Aorta (tissue), 5 donors: ENCODE measurements at regions not wholly inside any gene's neighbourhood (a gene's known extent, or its start where the extent isn't known, plus 50 kb on each side); places are given as distances from the start of the nearest gene placed in this dataset.

Source experiments
- ATAC-seq: fragments of 200-7000 bp; cut with Tn5 transposase; one replicate; pipeline ENCODE4 v1.9.1; 2022; ENCODE audit warnings: moderate library complexity; ENCODE audit not compliant: low FRiP score
- DNase-seq, 2 donors: peaks; one replicate each; pipeline ENCODE4 v3.0.0-alpha.2; 2020
- H3K27ac ChIP-seq, 2 donors: one replicate each; pipeline ENCODE4 v1.5.1; 2013; ENCODE audit warnings: low read length in 2 of 2, mild to moderate bottlenecking in 2 of 2, moderate library complexity in 2 of 2, control low read depth in 1 of 2, inconsistent platforms in 1 of 2, low read depth in 1 of 2
- H3K27me3 ChIP-seq, 2 donors: one replicate each; pipeline ENCODE4 v1.6.1; 2013; ENCODE audit warnings: control low read depth in 1 of 2, low read length in 1 of 2, mild to moderate bottlenecking in 1 of 2, moderate library complexity in 1 of 2; ENCODE audit not compliant: insufficient read depth in 2 of 2, control insufficient read depth in 1 of 2
- H3K36me3 ChIP-seq, 2 donors: one replicate each; pipeline ENCODE4 v1.6.1; 2013; ENCODE audit warnings: control low read depth in 1 of 2, low read length in 1 of 2, mild to moderate bottlenecking in 1 of 2; ENCODE audit not compliant: insufficient read depth in 2 of 2, control insufficient read depth in 1 of 2
- H3K4me1 ChIP-seq, 2 donors: one replicate each; pipeline ENCODE4 v1.6.1; 2013; ENCODE audit warnings: low read length in 2 of 2, control low read depth in 1 of 2, mild to moderate bottlenecking in 1 of 2, moderate library complexity in 1 of 2; ENCODE audit not compliant: insufficient read depth in 2 of 2, control insufficient read depth in 1 of 2
- H3K4me3 ChIP-seq, 2 donors: one replicate each; pipeline ENCODE4 v1.5.1; 2013; ENCODE audit warnings: low read length in 2 of 2, control low read depth in 1 of 2, mild to moderate bottlenecking in 1 of 2
- H3K9me3 ChIP-seq: one replicate; pipeline ENCODE4 v1.6.1; 2013; ENCODE audit warnings: mild to moderate bottlenecking, low read length; ENCODE audit not compliant: control insufficient read depth
- WGBS, 2 donors: extraction: QIAGEN DNeasy Blood & Tissue Kit; methylation state at CpG; one replicate each; pipeline ENCODE4 v1.1.7; 2013; 5-methylcytosine and 5-hydroxymethylcytosine counted together
- intact Hi-C, 2 donors: fragments of 100-400 bp; cut with DNase I; formaldehyde crosslinking; loops; one replicate each; pipeline versions ENCODE4 v1.14.2 to v1.15.0; 2022
- donor health status: healthy with polysubstance abuse.
- donor health status: Bipolar disorder and iron deficiency.
- donor health status: DM: no; HTN: no; CAD: no.
- donor health status: DM: no; HTN: no; CAD: no.
- donor health status: DM: yes; HTN: yes; CAD: no.

DNA sequence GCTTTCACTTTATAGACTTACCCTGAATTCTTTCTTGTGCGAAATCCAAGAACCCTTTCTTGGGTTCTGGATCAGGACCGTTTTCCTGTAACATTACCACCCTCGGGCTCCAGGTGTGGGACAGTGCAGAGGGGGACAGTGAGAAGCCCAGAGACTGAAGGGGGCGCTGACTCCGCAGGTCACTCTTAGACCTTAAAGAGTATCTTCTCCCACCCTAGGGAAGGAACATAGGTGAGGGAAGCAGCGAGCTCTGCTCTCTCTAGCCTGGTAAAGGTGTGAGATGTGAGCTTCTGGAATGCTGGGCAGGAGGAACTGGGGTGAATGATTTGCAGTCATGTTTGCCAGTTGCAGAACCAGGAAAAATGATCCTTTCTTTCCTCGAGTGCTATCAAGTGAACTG, 80.8 kb upstream of the ZNF507 start:
- Histone ChIP-seq H3K36me3 (no peaks in the 10 kb centered on the region), H3K27me3 (no peaks in the 10 kb centered on the region), H3K4me1 (no peaks in the 10 kb centered on the region), H3K4me3 (no peak overlapping the region), H3K27ac (no peak overlapping the region), H3K9me3 (no peaks in the 10 kb centered on the region)
- WGBS, 2 donors = 80 to 84% methylated on average over 7 of the region's 7 CpGs
- DNase-seq (no peak), ATAC-seq (no peak)
- intact Hi-C loops = no loop called here

DNA sequence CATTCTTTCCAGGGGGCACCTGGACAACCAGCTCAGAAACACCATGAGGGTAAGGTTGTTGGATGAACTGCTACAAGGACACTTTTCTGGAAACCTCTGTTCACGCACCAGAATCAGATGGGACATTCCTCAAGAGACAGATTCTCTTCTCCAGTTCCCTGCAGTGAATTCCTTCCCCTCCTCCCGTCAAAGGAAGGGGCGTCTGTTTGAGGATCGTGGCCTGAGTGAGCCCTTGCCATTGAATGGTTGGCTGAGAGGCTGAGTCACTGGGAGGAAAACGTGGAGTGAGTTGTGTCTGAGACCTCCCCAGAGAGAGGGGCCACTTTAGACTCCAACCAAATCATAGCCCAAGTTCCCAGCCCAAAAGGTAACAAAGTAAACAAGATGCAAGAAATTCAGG, 79.4 kb upstream of the ZNF507 start:
- no peaks in the 10 kb centered on the region for H3K4me1 ChIP-seq
- H3K36me3 ChIP-seq = no peaks in the 10 kb centered on the region
- no peak for ATAC-seq
- peaks cover 5% of the 10 kb centered on the region for H3K9me3 ChIP-seq
- no peak for DNase-seq
- H3K4me3 ChIP-seq = no peak overlapping the region
- H3K27ac ChIP-seq = no peak overlapping the region
- WGBS, 2 donors = 18% methylated on average over 5 of the region's 5 CpGs
- intact Hi-C loops = no loop called here
- peaks cover 0 to 3% of the 10 kb centered on the region in 2 donors for H3K27me3 ChIP-seq

DNA sequence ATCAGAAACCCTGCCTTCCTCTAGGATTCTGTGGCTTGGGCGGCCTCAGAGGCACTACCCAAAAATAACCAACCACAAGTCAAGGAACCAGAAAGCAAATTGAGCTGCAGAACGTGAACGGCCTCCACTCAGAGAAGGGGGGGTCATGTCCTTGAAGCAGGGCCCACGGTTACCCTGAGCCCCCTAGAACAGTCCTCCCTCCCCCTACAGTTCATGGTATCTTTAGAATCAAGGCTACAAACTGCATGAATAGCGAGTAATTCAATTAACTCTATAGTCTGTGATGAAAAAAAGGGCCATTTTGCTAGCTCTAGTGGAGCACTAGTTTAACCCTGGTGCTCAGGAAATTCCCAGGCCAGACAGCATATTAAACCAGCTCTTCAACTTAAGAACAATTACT, 79.0 kb upstream of the ZNF507 start:
- 23 to 27% methylated on average over 5 of the region's 5 CpGs for WGBS, 2 donors
- DNase-seq = no peak
- Histone ChIP-seq H3K4me3 (no peak overlapping the region), H3K9me3 (peaks cover 5% of the 10 kb centered on the region), H3K36me3 (no peaks in the 10 kb centered on the region), H3K4me1 (no peaks in the 10 kb centered on the region), H3K27ac (no peak overlapping the region), H3K27me3 (peaks cover 0 to 3% of the 10 kb centered on the region in 2 donors)
- intact Hi-C loops = no loop called here
- ATAC-seq = no peak

DNA sequence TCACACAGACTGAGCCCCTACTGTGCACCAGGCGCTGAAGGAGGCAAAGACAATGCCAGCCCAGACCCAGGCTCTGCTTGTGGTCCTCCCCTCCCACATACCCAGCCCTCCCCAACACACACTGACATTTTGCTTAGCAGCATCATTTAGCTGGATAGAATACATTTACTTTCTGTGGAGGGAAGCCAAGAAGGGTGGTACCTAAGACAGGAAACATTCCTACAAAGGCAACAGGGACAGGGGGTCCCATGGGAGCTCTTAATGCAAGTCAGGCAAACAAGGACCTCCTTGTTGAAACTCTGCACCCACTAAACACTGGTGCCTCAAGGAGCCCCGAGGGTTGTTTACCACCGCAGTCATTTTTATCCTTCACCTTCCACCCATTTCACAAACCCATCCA, 77.0 kb upstream of the ZNF507 start:
- Histone ChIP-seq H3K4me3 (no peak overlapping the region), H3K4me1 (no peaks in the 10 kb centered on the region), H3K27ac (no peak overlapping the region), H3K9me3 (peaks cover 5% of the 10 kb centered on the region), H3K36me3 (no peaks in the 10 kb centered on the region), H3K27me3 (peaks cover 0 to 3% of the 10 kb centered on the region in 2 donors)
- intact Hi-C loops = no loop called here
- 75% methylated on average over 3 of the region's 3 CpGs for WGBS, 2 donors
- DNase-seq (no peak), ATAC-seq (no peak)

DNA sequence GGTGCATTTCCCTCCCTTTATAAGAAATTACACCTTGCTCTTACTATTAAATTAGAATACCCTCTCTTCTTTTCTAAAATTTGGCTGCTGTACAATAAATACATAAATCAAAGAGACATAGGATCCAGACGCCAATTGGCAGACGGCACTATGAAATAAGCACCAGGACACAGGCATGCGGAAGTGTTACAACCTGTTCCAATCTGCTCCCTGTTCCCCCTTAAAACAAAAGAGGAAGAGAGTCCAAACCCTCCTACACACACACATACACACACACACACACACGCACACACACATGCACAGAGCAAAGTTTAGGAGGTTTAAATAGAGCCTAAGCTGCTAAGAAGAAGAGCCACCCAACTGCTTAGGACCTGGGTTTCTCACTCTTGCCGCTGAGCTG, 75.6 kb upstream of the ZNF507 start:
- Histone ChIP-seq H3K4me3 (no peak overlapping the region), H3K27ac (no peak overlapping the region), H3K9me3 (peaks cover 8% of the 10 kb centered on the region), H3K27me3 (peaks cover 0 to 3% of the 10 kb centered on the region in 2 donors), H3K36me3 (no peaks in the 10 kb centered on the region), H3K4me1 (no peaks in the 10 kb centered on the region)
- WGBS, 2 donors = 60 to 63% methylated on average over 5 of the region's 5 CpGs
- ATAC-seq (no peak), DNase-seq (no peak)
- intact Hi-C loops = no loop called here

DNA sequence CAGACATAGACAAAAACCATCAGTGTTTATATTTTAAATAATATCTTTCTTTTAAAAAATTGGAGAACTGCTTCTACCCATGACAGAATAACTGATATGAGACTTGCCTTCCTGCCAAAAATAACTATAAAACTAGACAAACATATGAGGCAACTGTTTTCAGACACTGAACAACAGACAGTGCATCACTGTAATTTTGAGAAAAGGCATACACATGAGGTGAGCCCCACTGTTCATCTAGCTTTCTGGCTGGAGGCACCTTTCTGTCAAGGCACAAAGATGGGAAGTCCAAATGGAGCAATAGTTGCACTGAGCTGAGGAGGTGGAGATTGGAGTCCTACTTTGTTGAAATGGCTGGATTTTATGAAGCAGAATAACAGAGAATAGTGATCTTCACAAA, 71.9 kb upstream of the ZNF507 start:
- no peaks in the 10 kb centered on the region for H3K36me3 ChIP-seq
- no peak overlapping the region for H3K27ac ChIP-seq
- intact Hi-C loops = no loop called here
- peaks cover 0 to 3% of the 10 kb centered on the region in 2 donors for H3K27me3 ChIP-seq
- ATAC-seq (no peak), DNase-seq (no peak)
- H3K9me3 ChIP-seq = peaks cover 8% of the 10 kb centered on the region
- no peaks in the 10 kb centered on the region for H3K4me1 ChIP-seq
- no peak overlapping the region for H3K4me3 ChIP-seq

DNA sequence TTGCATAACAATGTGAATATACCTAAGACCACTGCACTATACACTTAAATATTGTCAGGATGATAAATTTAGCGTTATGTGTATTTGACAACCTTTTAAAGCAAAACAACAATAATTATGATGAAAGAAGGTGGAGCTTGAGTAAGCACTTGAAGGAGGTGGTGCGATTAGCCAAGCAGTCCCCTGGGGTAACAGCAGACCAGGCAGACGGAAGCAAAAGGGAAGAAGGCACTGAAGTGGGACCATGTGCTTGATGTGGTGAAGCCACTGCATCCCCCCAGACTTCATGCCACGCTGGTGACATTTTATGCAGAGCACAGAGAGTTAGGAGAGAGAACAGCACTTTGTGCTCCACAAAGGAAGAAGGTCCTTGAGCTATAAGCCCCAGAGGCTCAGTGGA, 58.3 kb upstream of the ZNF507 start:
- no peak for ATAC-seq

DNA sequence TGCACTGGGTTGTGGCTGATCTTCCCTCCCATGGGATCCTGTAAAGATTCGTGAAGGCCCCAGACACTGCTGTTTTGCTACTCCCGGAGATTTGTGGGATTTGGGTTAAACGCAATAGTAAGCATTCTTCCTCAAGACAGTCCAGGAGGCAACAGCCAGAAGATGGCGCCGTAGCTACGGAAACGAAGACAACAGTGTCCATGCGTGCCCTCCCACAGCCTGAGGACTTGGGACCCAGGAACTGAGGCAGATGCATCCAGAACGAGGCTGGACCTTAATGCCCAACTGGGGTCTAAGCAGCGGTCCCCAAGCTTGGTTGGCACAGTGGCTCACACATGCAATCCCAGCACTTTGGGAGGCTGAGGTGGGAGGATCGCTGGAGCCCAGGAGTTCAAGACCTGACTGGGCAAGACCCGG, 57.6 kb upstream of the ZNF507 start:
- Histone ChIP-seq H3K4me1 (no peaks in the 10 kb centered on the region), H3K27ac (no peak overlapping the region), H3K36me3 (no peaks in the 10 kb centered on the region), H3K27me3 (no peaks in the 10 kb centered on the region), H3K9me3 (no peaks in the 10 kb centered on the region), H3K4me3 (no peak overlapping the region)
- 21% methylated on average over 12 of the region's 12 CpGs for WGBS, 2 donors
- peak; percentile 64 for ATAC-seq
- DNase-seq = peak; percentile 77 to 84
- intact Hi-C loops = no loop called here

More for the DNA sequence above, 58.3 kb upstream of the ZNF507 start:
- no peaks in the 10 kb centered on the region for H3K4me1 ChIP-seq
- 45 to 51% methylated on average over 4 of the region's 4 CpGs for WGBS, 2 donors
- no peaks in the 10 kb centered on the region for H3K27me3 ChIP-seq
- intact Hi-C loops = no loop called here
- no peaks in the 10 kb centered on the region for H3K36me3 ChIP-seq
- H3K27ac ChIP-seq = no peak overlapping the region
- no peak for DNase-seq
- no peaks in the 10 kb centered on the region for H3K9me3 ChIP-seq
- H3K4me3 ChIP-seq = no peak overlapping the region

DNA sequence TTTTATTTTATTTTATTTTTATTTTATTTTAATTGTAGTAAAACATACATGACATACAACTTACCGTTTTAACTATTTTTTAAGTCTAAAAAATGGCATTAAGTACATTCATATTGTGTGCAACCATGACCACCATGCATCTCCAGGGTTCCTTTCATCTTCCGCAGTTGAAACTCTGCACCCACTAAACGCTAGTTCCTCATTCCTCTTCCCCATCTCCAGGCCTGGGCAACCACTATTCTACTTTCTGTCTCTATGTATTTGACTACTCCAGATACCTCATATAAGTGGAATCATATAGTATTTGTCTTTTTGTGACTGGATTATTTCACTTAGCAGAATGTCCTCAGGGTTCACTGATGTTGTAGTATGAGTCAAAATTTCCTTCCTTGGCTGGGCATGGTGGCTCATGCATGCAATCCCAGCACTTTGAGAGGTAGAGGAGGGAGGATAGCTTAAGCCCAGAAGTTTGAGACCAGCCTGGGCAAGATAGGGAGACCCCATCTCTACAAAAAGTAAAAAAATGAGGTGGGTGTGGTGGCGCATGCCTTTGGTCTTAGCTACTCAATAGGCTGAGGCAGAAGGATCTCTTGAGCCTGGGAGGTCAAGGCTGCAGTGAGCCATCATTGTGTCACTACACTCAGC, 55.7 kb upstream of the ZNF507 start:
- Histone ChIP-seq H3K4me1 (no peaks in the 10 kb centered on the region), H3K4me3 (no peak overlapping the region), H3K27me3 (no peaks in the 10 kb centered on the region), H3K36me3 (no peaks in the 10 kb centered on the region), H3K27ac (no peak overlapping the region), H3K9me3 (no peaks in the 10 kb centered on the region)
- DNase-seq (no peak), ATAC-seq (no peak)
- 88% methylated on average over 4 of the region's 4 CpGs for WGBS, 2 donors
- intact Hi-C loops = loop anchor here in 1 of 2 donors (10.0 kb wide), 1 partner anchor 275 kb away; no protein-coding TSS in a partner anchor
